K562 (cell line): ENCODE measurements at regions not wholly inside any gene's neighbourhood (a gene's known extent, or its start where the extent isn't known, plus 50 kb on each side); places are given as distances from the start of the nearest gene placed in this dataset.

Source experiments
- FOXA3 ChIP-seq, 2 experiments: fragments of 450-650 bp in 1 of 2; sonication (generic) in 1 of 2; formaldehyde crosslinking; IDR thresholded peaks in 1 of 2; conservative IDR thresholded peaks in 1 of 2; 2 replicates each; pipeline versions ENCODE4 v1.4.0 to v1.8.0; 2020 to 2022; ENCODE audit warnings: mild to moderate bottlenecking in 2 of 2, missing genetic modification reagents in 1 of 2
- MGA ChIP-seq: fragments of 450-650 bp; IDR thresholded peaks from 2 replicates; pipeline ENCODE4 v1.6.1; 2016; ENCODE audit warnings: mild to moderate bottlenecking, moderate library complexity
- NR3C1 ChIP-seq: sonication (generic); formaldehyde crosslinking; IDR thresholded peaks from 2 replicates; pipeline ENCODE4 v1.8.1; 2022; ENCODE audit warnings: missing genetic modification reagents
- POLR2B ChIP-seq: fragments of 450-650 bp; IDR thresholded peaks from 2 replicates; pipeline ENCODE4 v1.6.1; 2018; ENCODE audit warnings: low read depth; ENCODE audit not compliant: partially characterized antibody
- SIRT6 ChIP-seq: IDR thresholded peaks from one replicate; pipeline ENCODE4 v1.6.1; 2012; ENCODE audit warnings: low read depth, mild to moderate bottlenecking, control low read depth, inconsistent platforms, low read length, moderate library complexity
- ZNF449 ChIP-seq: fragments of 250-450 bp; sonication (Bioruptor Pico); IDR thresholded peaks from 2 replicates; pipeline ENCODE4 v1.8.0; 2022; ENCODE audit warnings: moderate library complexity, mild to moderate bottlenecking, inconsistent platforms
- TF ChIP-seq, protein P1 (sequence below): sonication (generic); formaldehyde crosslinking; IDR thresholded peaks from 2 replicates; pipeline ENCODE4 v1.8.0; 2023; ENCODE audit warnings: mild to moderate bottlenecking, missing genetic modification reagents

DNA sequence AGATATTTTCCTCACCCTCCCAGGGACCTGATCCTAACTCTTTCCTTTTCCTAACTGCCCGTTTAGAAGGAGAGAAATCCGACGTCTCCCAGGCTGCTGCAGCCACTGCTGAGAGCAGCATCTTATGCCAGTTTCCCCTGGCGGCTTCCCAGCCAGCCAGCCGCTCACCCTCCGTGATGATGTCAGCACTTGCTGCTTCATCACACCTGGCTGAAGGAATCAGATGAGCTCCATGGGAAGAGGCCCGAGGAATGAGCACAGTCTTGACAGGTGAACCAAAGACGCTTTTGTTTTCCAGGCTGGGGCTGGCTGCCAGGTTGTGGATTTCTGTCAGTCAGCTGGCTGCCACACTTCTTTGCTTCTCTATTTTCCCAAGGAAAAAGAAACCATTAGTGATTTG lies 445.1 kb upstream of the RBMS3 start (continued):
- TF ChIP-seq MGA (no peak), POLR2B (no peak), ZNF449 (no peak), NR3C1 (CRISPR knock-in tag) (no peak), FOXA3 (CRISPR knock-in tag; conservative IDR thresholded peaks at IDR 0.05 in 1 of 2, IDR thresholded peaks at IDR 0.05 in 1 of 2) (no peak), SIRT6 (no peak)
- TF ChIP-seq, protein P1, sequence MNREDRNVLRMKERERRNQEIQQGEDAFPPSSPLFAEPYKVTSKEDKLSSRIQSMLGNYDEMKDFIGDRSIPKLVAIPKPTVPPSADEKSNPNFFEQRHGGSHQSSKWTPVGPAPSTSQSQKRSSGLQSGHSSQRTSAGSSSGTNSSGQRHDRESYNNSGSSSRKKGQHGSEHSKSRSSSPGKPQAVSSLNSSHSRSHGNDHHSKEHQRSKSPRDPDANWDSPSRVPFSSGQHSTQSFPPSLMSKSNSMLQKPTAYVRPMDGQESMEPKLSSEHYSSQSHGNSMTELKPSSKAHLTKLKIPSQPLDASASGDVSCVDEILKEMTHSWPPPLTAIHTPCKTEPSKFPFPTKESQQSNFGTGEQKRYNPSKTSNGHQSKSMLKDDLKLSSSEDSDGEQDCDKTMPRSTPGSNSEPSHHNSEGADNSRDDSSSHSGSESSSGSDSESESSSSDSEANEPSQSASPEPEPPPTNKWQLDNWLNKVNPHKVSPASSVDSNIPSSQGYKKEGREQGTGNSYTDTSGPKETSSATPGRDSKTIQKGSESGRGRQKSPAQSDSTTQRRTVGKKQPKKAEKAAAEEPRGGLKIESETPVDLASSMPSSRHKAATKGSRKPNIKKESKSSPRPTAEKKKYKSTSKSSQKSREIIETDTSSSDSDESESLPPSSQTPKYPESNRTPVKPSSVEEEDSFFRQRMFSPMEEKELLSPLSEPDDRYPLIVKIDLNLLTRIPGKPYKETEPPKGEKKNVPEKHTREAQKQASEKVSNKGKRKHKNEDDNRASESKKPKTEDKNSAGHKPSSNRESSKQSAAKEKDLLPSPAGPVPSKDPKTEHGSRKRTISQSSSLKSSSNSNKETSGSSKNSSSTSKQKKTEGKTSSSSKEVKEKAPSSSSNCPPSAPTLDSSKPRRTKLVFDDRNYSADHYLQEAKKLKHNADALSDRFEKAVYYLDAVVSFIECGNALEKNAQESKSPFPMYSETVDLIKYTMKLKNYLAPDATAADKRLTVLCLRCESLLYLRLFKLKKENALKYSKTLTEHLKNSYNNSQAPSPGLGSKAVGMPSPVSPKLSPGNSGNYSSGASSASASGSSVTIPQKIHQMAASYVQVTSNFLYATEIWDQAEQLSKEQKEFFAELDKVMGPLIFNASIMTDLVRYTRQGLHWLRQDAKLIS (CRISPR knock-in tag): no peak
